ENCODE measurements at regions not wholly inside any gene's neighbourhood (a gene's known extent, or its start where the extent isn't known, plus 50 kb on each side); places are given as distances from the start of the nearest gene placed in this dataset.

- BruUV-seq (replicated peaks) = no TSS peak
- DNase-seq = no peak
- CTCF ChIA-PET = no interaction called here
- intact Hi-C loops (cut with micrococcal nuclease; ENCODE audit: unreplicated experiment) = no loop called here
- no peaks in the 10 kb centered on the region for H3K27me3 Mint-ChIP-seq (ENCODE audit: unreplicated experiment)
- no peaks in the 10 kb centered on the region for H3K4me1 Mint-ChIP-seq (ENCODE audit: low read depth, unreplicated experiment)
- H3K9me3 Mint-ChIP-seq (ENCODE audit: low read depth, unreplicated experiment) = no peaks in the 10 kb centered on the region
- no peak overlapping the region for H3K4me3 Mint-ChIP-seq (ENCODE audit: low read depth, unreplicated experiment)
- TF ChIP-seq CTCF (IDR thresholded peaks at IDR 0.05; ENCODE audit: unreplicated experiment) = no peak
- H3K36me3 Mint-ChIP-seq (ENCODE audit: insufficient read depth, unreplicated experiment) = no peaks in the 10 kb centered on the region
- H3K27ac Mint-ChIP-seq (ENCODE audit: unreplicated experiment) = no peak overlapping the region
Measured at GRCh38 chr12:71240946-71241345, 83.1 kb upstream of the TSPAN8 start.

- H3K4me3 Mint-ChIP-seq (ENCODE audit: low read depth, unreplicated experiment) = no peak overlapping the region
- no peaks in the 10 kb centered on the region for H3K27me3 Mint-ChIP-seq (ENCODE audit: unreplicated experiment)
- BruUV-seq (replicated peaks) = no TSS peak
- H3K27ac Mint-ChIP-seq (ENCODE audit: unreplicated experiment) = no peak overlapping the region
- DNase-seq = no peak
- CTCF ChIA-PET = no interaction called here
- TF ChIP-seq CTCF (IDR thresholded peaks at IDR 0.05; ENCODE audit: unreplicated experiment) = no peak
- no peaks in the 10 kb centered on the region for H3K9me3 Mint-ChIP-seq (ENCODE audit: low read depth, unreplicated experiment)
- no peaks in the 10 kb centered on the region for H3K36me3 Mint-ChIP-seq (ENCODE audit: insufficient read depth, unreplicated experiment)
- H3K4me1 Mint-ChIP-seq (ENCODE audit: low read depth, unreplicated experiment) = no peaks in the 10 kb centered on the region
- intact Hi-C loops (cut with micrococcal nuclease; ENCODE audit: unreplicated experiment) = no loop called here
Measured at GRCh38 chr12:71239731-71240130, 81.9 kb upstream of the TSPAN8 start.

GRCh38 chr12:71237128-71237527 is 79.3 kb upstream of the TSPAN8 start:
- H3K36me3 Mint-ChIP-seq (ENCODE audit: insufficient read depth, unreplicated experiment) = no peaks in the 10 kb centered on the region
- DNase-seq = no peak
- BruUV-seq (replicated peaks) = no TSS peak
- H3K4me3 Mint-ChIP-seq (ENCODE audit: low read depth, unreplicated experiment) = no peak overlapping the region
- no peaks in the 10 kb centered on the region for H3K4me1 Mint-ChIP-seq (ENCODE audit: low read depth, unreplicated experiment)
- no peaks in the 10 kb centered on the region for H3K9me3 Mint-ChIP-seq (ENCODE audit: low read depth, unreplicated experiment)
- CTCF ChIA-PET = no interaction called here
- no peak overlapping the region for H3K27ac Mint-ChIP-seq (ENCODE audit: unreplicated experiment)
- intact Hi-C loops (cut with micrococcal nuclease; ENCODE audit: unreplicated experiment) = no loop called here
- H3K27me3 Mint-ChIP-seq (ENCODE audit: unreplicated experiment) = no peaks in the 10 kb centered on the region
- TF ChIP-seq CTCF (IDR thresholded peaks at IDR 0.05; ENCODE audit: unreplicated experiment) = no peak

GRCh38 chr12:71236133-71236660 is 78.4 kb upstream of the TSPAN8 start:
- Mint-ChIP-seq H3K27ac (ENCODE audit: unreplicated experiment) (no peak overlapping the region), H3K9me3 (ENCODE audit: low read depth, unreplicated experiment) (no peaks in the 10 kb centered on the region), H3K36me3 (ENCODE audit: insufficient read depth, unreplicated experiment) (no peaks in the 10 kb centered on the region), H3K27me3 (ENCODE audit: unreplicated experiment) (no peaks in the 10 kb centered on the region), H3K4me3 (ENCODE audit: low read depth, unreplicated experiment) (no peak overlapping the region), H3K4me1 (ENCODE audit: low read depth, unreplicated experiment) (no peaks in the 10 kb centered on the region)
- TF ChIP-seq CTCF (IDR thresholded peaks at IDR 0.05; ENCODE audit: unreplicated experiment) = no peak
- CTCF ChIA-PET = no interaction called here
- DNase-seq = no peak
- no TSS peak for BruUV-seq (replicated peaks)
- intact Hi-C loops (cut with micrococcal nuclease; ENCODE audit: unreplicated experiment) = no loop called here

Data from Calu3 (cell line).